CD14-positive monocyte (primary cell): ENCODE measurements at regions not wholly inside any gene's neighbourhood (a gene's known extent, or its start where the extent isn't known, plus 50 kb on each side); places are given as distances from the start of the nearest gene placed in this dataset.

ENCODE experiments used
- DNase-seq, 3 donors: peaks; one replicate each; pipeline ENCODE4 v3.0.0-alpha.2; 2011 to 2022
- H2AFZ ChIP-seq: 2 replicates; pipeline ENCODE4 v1.6.0; 2012; ENCODE audit warnings: mild to moderate bottlenecking, low read depth, low read length, inconsistent platforms; ENCODE audit not compliant: insufficient read depth, poor library complexity, severe bottlenecking
- H3K27ac ChIP-seq, 2 donors: 1 replicate in 1 of 2; 2 replicates in 1 of 2; pipeline ENCODE4 v1.5.1; 2012 to 2013; ENCODE audit warnings: low read length in 2 of 2, control low read depth in 1 of 2, inconsistent platforms in 1 of 2, low read depth in 1 of 2, mild to moderate bottlenecking in 1 of 2
- H3K27me3 ChIP-seq, 2 donors: one replicate each; pipeline versions ENCODE4 v1.6.0 to v1.6.1; 2011 to 2013; ENCODE audit warnings: low read length in 2 of 2; ENCODE audit not compliant: control insufficient read depth in 2 of 2, insufficient read depth in 2 of 2
- H3K36me3 ChIP-seq, 2 donors: replicated peaks in 1 of 2; 1 replicate in 1 of 2; 2 replicates in 1 of 2; pipeline versions ENCODE4 v1.5.1 to v1.6.1; 2012 to 2013; ENCODE audit warnings: low read length in 2 of 2, control low read depth in 1 of 2, inconsistent platforms in 1 of 2, mild to moderate bottlenecking in 1 of 2; ENCODE audit not compliant: insufficient read depth in 2 of 2, control insufficient read depth in 1 of 2
- H3K4me1 ChIP-seq, 2 donors: 1 replicate in 1 of 2; 2 replicates in 1 of 2; pipeline versions ENCODE4 v1.5.1 to v1.6.1; 2012 to 2013; ENCODE audit warnings: low read length in 2 of 2, control low read depth in 1 of 2, inconsistent platforms in 1 of 2, mild to moderate bottlenecking in 1 of 2, moderate library complexity in 1 of 2; ENCODE audit not compliant: insufficient read depth in 2 of 2, control insufficient read depth in 1 of 2
- H3K4me2 ChIP-seq: replicated peaks from 2 replicates; pipeline ENCODE3; 2012; ENCODE audit warnings: low read length, moderate library complexity, mild to moderate bottlenecking; ENCODE audit not compliant: poor library complexity, severe bottlenecking; ENCODE audit errors: extremely low read depth
- H3K4me3 ChIP-seq, 3 experiments: fragments of 200-600 bp in 1 of 3; sonication (generic) in 1 of 3; replicated peaks in 1 of 3; 1 replicate in 2 of 3; 2 replicates in 1 of 3; pipeline ENCODE4 v1.5.1; 2011 to 2013; ENCODE audit warnings: low read length in 3 of 3, mild to moderate bottlenecking in 3 of 3, control low read depth in 2 of 3, low read depth in 2 of 3, inconsistent platforms in 1 of 3, moderate library complexity in 1 of 3
- H3K79me2 ChIP-seq: 2 replicates; pipeline ENCODE4 v1.6.0; 2012; ENCODE audit warnings: mild to moderate bottlenecking, control low read depth, inconsistent platforms, low read length, moderate library complexity; ENCODE audit not compliant: insufficient read depth
- H3K9ac ChIP-seq: 2 replicates; pipeline ENCODE4 v1.6.0; 2017; ENCODE audit warnings: low read length, mild to moderate bottlenecking; ENCODE audit not compliant: insufficient read depth, poor library complexity, severe bottlenecking
- H3K9me3 ChIP-seq, 2 donors: replicated peaks in 1 of 2; 1 replicate in 1 of 2; 2 replicates in 1 of 2; pipeline versions ENCODE4 v1.5.1 to v1.6.1; 2012 to 2013; ENCODE audit warnings: low read length in 2 of 2, control low read depth in 1 of 2; ENCODE audit not compliant: control insufficient read depth in 1 of 2, insufficient read depth in 1 of 2
- H4K20me1 ChIP-seq: 2 replicates; pipeline ENCODE4 v1.6.0; 2012; ENCODE audit warnings: mild to moderate bottlenecking, low read length, control low read depth, moderate library complexity; ENCODE audit not compliant: insufficient read depth
- H3K27ac Mint-ChIP-seq, 7 donors: one replicate each; pipeline ENCODE4 v1.8.0; 2020; ENCODE audit warnings: mild to moderate bottlenecking in 7 of 7, mixed read lengths in 7 of 7, moderate library complexity in 6 of 7, inconsistent platforms in 2 of 7
- H3K27me3 Mint-ChIP-seq, 3 donors: one replicate each; pipeline ENCODE4 v1.8.0; 2021 to 2022; ENCODE audit warnings: low read depth in 3 of 3, mild to moderate bottlenecking in 3 of 3, mixed read lengths in 3 of 3, moderate library complexity in 3 of 3, inconsistent platforms in 1 of 3
- H3K36me3 Mint-ChIP-seq, 2 donors: one replicate each; pipeline ENCODE4 v1.8.0; 2020; ENCODE audit warnings: mixed read lengths in 2 of 2, inconsistent platforms in 1 of 2, mild to moderate bottlenecking in 1 of 2
- H3K4me1 Mint-ChIP-seq: one replicate; pipeline ENCODE4 v1.8.0; 2020; ENCODE audit warnings: mild to moderate bottlenecking, mixed read lengths
- H3K4me3 Mint-ChIP-seq, 2 donors: one replicate each; pipeline ENCODE4 v1.8.0; 2020; ENCODE audit warnings: mild to moderate bottlenecking in 2 of 2, mixed read lengths in 2 of 2, moderate library complexity in 1 of 2
- H3K9me3 Mint-ChIP-seq, 7 donors: one replicate each; pipeline ENCODE4 v1.8.0; 2020 to 2022; ENCODE audit warnings: mixed read lengths in 7 of 7, mild to moderate bottlenecking in 6 of 7, moderate library complexity in 6 of 7, inconsistent platforms in 2 of 7
- CTCF ChIP-seq: fragments of 200-600 bp; IDR thresholded peaks from one replicate; pipeline ENCODE4 v1.8.0; 2022; ENCODE audit warnings: antibody characterized with exemption, mild to moderate bottlenecking
- WGBS: methylation state at CpG from one replicate; pipeline ENCODE4 v1.1.5; 2013; ENCODE audit warnings: missing lambda C conversion rate; ENCODE audit not compliant: insufficient coverage; 5-methylcytosine and 5-hydroxymethylcytosine counted together
- intact Hi-C, 2 donors: fragments of 100-400 bp; cut with micrococcal nuclease; formaldehyde crosslinking; loops; one replicate each; pipeline versions ENCODE4 v1.15.0 to v1.15.1; 2023

DNA sequence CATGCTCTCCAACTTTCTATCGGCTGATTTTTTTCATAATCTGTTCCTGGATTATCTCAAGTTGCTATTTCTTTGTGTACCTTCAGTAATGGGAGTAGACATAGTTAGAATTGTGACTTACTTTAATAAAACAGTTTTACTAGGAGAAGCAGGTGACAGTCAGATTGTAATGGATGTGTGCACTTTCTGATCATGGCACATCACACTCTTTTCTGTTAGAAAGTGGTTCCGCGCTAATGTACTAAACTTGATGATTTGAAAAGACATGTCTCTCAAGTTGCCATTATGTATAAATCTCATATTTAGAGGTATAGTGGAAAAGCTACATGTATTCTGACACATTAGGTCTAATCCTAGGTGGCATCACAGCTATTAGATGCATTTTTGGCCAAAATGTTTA lies 121.3 kb upstream of the CDH8 start:
- Histone ChIP-seq H3K4me3 (no peak overlapping the region), H3K9me3 (no peaks in the 10 kb centered on the region), H3K27me3 (no peaks in the 10 kb centered on the region), H3K4me1 (no peaks in the 10 kb centered on the region), H3K36me3 (no peaks in the 10 kb centered on the region), H4K20me1 (no peaks in the 10 kb centered on the region), H3K9ac (no peak overlapping the region), H3K27ac (no peak overlapping the region), H3K4me2 (no peak overlapping the region), H2AFZ (no peak overlapping the region), H3K79me2 (no peaks in the 10 kb centered on the region)
- H3K9me3 Mint-ChIP-seq: peaks cover 0 to 4% (median 0%) of the 10 kb centered on the region in 7 donors
- intact Hi-C loops: no loop called here
- H3K27me3 Mint-ChIP-seq: no peaks in the 10 kb centered on the region
- DNase-seq: no peak
- WGBS: no CpG with 5 or more reads among the region's 3 CpGs
- H3K4me3 Mint-ChIP-seq: no peak overlapping the region
- no peaks in the 10 kb centered on the region for H3K36me3 Mint-ChIP-seq
- no peak for TF ChIP-seq CTCF
- H3K27ac Mint-ChIP-seq: no peak overlapping the region
- H3K4me1 Mint-ChIP-seq: no peaks in the 10 kb centered on the region

- no peak overlapping the region for H3K4me3 Mint-ChIP-seq
- intact Hi-C loops: no loop called here
- no peak overlapping the region for H3K4me3 ChIP-seq
- H3K27me3 Mint-ChIP-seq: no peaks in the 10 kb centered on the region
- no peaks in the 10 kb centered on the region for H3K79me2 ChIP-seq
- no peaks in the 10 kb centered on the region for H3K4me1 Mint-ChIP-seq
- H3K36me3 ChIP-seq: no peaks in the 10 kb centered on the region
- DNase-seq: no peak
- TF ChIP-seq CTCF: no peak
- H3K27ac Mint-ChIP-seq: no peak overlapping the region
- WGBS: 80% methylated on average over 1 of the region's 2 CpGs
- no peaks in the 10 kb centered on the region for H4K20me1 ChIP-seq
- H2AFZ ChIP-seq: no peak overlapping the region
- no peaks in the 10 kb centered on the region for H3K36me3 Mint-ChIP-seq
- H3K4me1 ChIP-seq: no peaks in the 10 kb centered on the region
- H3K9me3 ChIP-seq: no peaks in the 10 kb centered on the region
- no peak overlapping the region for H3K4me2 ChIP-seq
- no peak overlapping the region for H3K9ac ChIP-seq
- H3K9me3 Mint-ChIP-seq: peaks cover 0 to 4% (median 0%) of the 10 kb centered on the region in 7 donors
- H3K27ac ChIP-seq: no peak overlapping the region
- H3K27me3 ChIP-seq: no peaks in the 10 kb centered on the region
These were observed 120.7 kb upstream of the CDH8 start for GRCh38 chr16:62156971-62157370.
